HepG2 (cell line): ENCODE measurements at regions not wholly inside any gene's neighbourhood (a gene's known extent, or its start where the extent isn't known, plus 50 kb on each side); places are given as distances from the start of the nearest gene placed in this dataset.

Source experiments
- ATAC-seq: fragments of 200-7000 bp; cut with Tn5 transposase; 3 replicates; pipeline ENCODE4 v1.9.1; 2020; ENCODE audit warnings: mild to moderate bottlenecking, moderate library complexity
- BruUV-seq: library from RNA; stranded (reverse); fragments of 400-500 nt; replicated peaks from 2 replicates; lab custom pipeline; 2021; lab: Mats Ljungman, UMichigan
- CTCF ChIA-PET: fragments of 300-600 bp; formaldehyde crosslinking; extraction: SDS; loops from one replicate; lab custom pipeline; 2021; ENCODE audit warnings: low total read pairs, inconsistent platforms, low intra/inter-chr PET ratio; lab: Yijun Ruan, JAX
- POLR2A ChIA-PET: fragments of 350-600 bp; sonication (Branson Sonifier 250); formaldehyde crosslinking; loops from one replicate; lab custom pipeline; 2020; ENCODE audit warnings: antibody characterized with exemption, inconsistent platforms; lab: Yijun Ruan, JAX
- DNase-seq: peaks from one replicate; pipeline ENCODE4 v3.0.0-alpha.2; 2015; ENCODE audit warnings: low spot score
- FAIRE-seq: peaks from 3 replicates; lab custom pipeline; 2011; peaks lifted over from hg19 to GRCh38; lab: Jason Lieb, UNC
- H2AFZ ChIP-seq: one replicate; pipeline ENCODE4 v1.6.1; 2011; ENCODE audit warnings: low read length, inconsistent platforms
- H3K27ac ChIP-seq: fragments of 300-600 bp; 3 replicates; pipeline ENCODE4 v1.8.0; 2011; ENCODE audit warnings: mixed run types, mild to moderate bottlenecking, mixed read lengths, low read length, inconsistent platforms; ENCODE audit not compliant: insufficient read depth; ENCODE audit errors: extremely low read length
- H3K27me3 ChIP-seq, 2 experiments: fragments of 200-600 bp in 1 of 2; 2 replicates in 1 of 2; 3 replicates in 1 of 2; pipeline versions ENCODE4 v1.6.0 to v1.8.0; 2011; ENCODE audit warnings: low read length in 2 of 2, mild to moderate bottlenecking in 2 of 2, moderate library complexity in 2 of 2, inconsistent platforms in 1 of 2; ENCODE audit not compliant: insufficient read depth in 2 of 2, control insufficient read depth in 1 of 2
- H3K36me3 ChIP-seq, 2 experiments: fragments of 200-600 bp in 1 of 2; replicated peaks in 1 of 2; 2 replicates in 1 of 2; 3 replicates in 1 of 2; pipeline versions ENCODE4 v1.5.1 to v1.8.0; 2011; ENCODE audit warnings: low read length in 2 of 2, inconsistent platforms in 1 of 2; ENCODE audit not compliant: insufficient read depth in 2 of 2, control insufficient read depth in 1 of 2
- H3K4me1 ChIP-seq: 2 replicates; pipeline ENCODE4 v1.5.1; 2012; ENCODE audit warnings: low read length, inconsistent platforms; ENCODE audit not compliant: insufficient read depth
- H3K4me2 ChIP-seq: 2 replicates; pipeline ENCODE4 v1.6.0; 2011; ENCODE audit warnings: low read depth, low read length, inconsistent platforms
- H3K4me3 ChIP-seq, 3 experiments: fragments of 200-600 bp in 1 of 3; sonication (generic), shearing (Covaris generic) in 1 of 3; replicated peaks in 1 of 3; 2 replicates each; pipeline ENCODE4 v1.5.1; 2011 to 2016; ENCODE audit warnings: low read length in 3 of 3, inconsistent platforms in 2 of 3, low read depth in 2 of 3, mild to moderate bottlenecking in 2 of 3, control low read depth in 1 of 3, mixed read lengths in 1 of 3; ENCODE audit not compliant: insufficient read depth in 1 of 3
- H3K79me2 ChIP-seq: one replicate; pipeline ENCODE4 v1.6.1; 2011; ENCODE audit warnings: low read length, inconsistent platforms; ENCODE audit not compliant: insufficient read depth
- H3K9ac ChIP-seq: 2 replicates; pipeline ENCODE4 v1.6.0; 2011; ENCODE audit warnings: mild to moderate bottlenecking, low read depth, low read length, inconsistent platforms; ENCODE audit not compliant: insufficient read depth
- H3K9me3 ChIP-seq: 2 replicates; pipeline ENCODE4 v1.5.1; 2012; ENCODE audit warnings: mild to moderate bottlenecking, low read length
- H4K20me1 ChIP-seq: 2 replicates; pipeline ENCODE4 v1.6.0; 2011; ENCODE audit warnings: inconsistent platforms, mild to moderate bottlenecking, low read length, moderate library complexity; ENCODE audit not compliant: insufficient read depth
- AGO2 ChIP-seq: fragments of 200-400 bp; formaldehyde crosslinking; optimal IDR thresholded peaks from 2 replicates; pipeline ENCODE3; 2017; ENCODE audit warnings: mild to moderate bottlenecking, low read depth, low read length, moderate library complexity
- CBFB ChIP-seq: sonication (generic); formaldehyde crosslinking; IDR thresholded peaks from 2 replicates; pipeline ENCODE4 v1.4.0; 2020; ENCODE audit warnings: missing genetic modification reagents
- CSRNP1 ChIP-seq: sonication (generic); formaldehyde crosslinking; IDR thresholded peaks from 2 replicates; pipeline ENCODE4 v1.8.1; 2023; ENCODE audit warnings: mild to moderate bottlenecking, missing genetic modification reagents
- GATAD2A ChIP-seq: IDR thresholded peaks from 2 replicates; pipeline ENCODE4 v1.6.1; 2016
- KDM3A ChIP-seq: IDR thresholded peaks from 2 replicates; pipeline ENCODE4 v1.6.1; 2018; ENCODE audit warnings: low read depth, missing compliant biosample characterization
- MAFF ChIP-seq: IDR thresholded peaks from 2 replicates; pipeline ENCODE4 v1.6.1; 2011; ENCODE audit warnings: low read depth, low read length, improper control_type of control experiment
- MAFK ChIP-seq, 2 experiments: IDR thresholded peaks in 1 of 2; conservative IDR thresholded peaks in 1 of 2; 2 replicates each; pipeline ENCODE4 v1.6.1; 2011; ENCODE audit warnings: improper control_type of control experiment in 2 of 2, low read length in 2 of 2
- NR3C1 ChIP-seq: sonication (generic); formaldehyde crosslinking; IDR thresholded peaks from 2 replicates; pipeline ENCODE4 v1.4.0; 2020; ENCODE audit warnings: missing genetic modification reagents
- SMC3 ChIP-seq: IDR thresholded peaks from 2 replicates; pipeline ENCODE4 v1.6.1; 2011; ENCODE audit warnings: low read length, improper control_type of control experiment
- SNAI1 ChIP-seq: sonication (generic); formaldehyde crosslinking; IDR thresholded peaks from 2 replicates; pipeline ENCODE4 v1.5.0; 2020; ENCODE audit warnings: mild to moderate bottlenecking, missing genetic modification reagents, borderline replicate concordance
- TCF7 ChIP-seq: sonication (generic); IDR thresholded peaks from 2 replicates; pipeline ENCODE4 v1.6.1; 2016; ENCODE audit warnings: antibody characterized with exemption, low read depth
- ZFY ChIP-seq: sonication (generic); formaldehyde crosslinking; IDR thresholded peaks from 2 replicates; pipeline ENCODE4 v1.4.0; 2020; ENCODE audit warnings: missing genetic modification reagents
- ZNF543 ChIP-seq: sonication (generic); formaldehyde crosslinking; IDR thresholded peaks from 2 replicates; pipeline ENCODE4 v1.4.0; 2020; ENCODE audit warnings: mild to moderate bottlenecking, missing genetic modification reagents
- ZNF570 ChIP-seq: sonication (generic); formaldehyde crosslinking; IDR thresholded peaks from 2 replicates; pipeline ENCODE4 v1.4.0; 2020; ENCODE audit warnings: mild to moderate bottlenecking, missing genetic modification reagents, borderline replicate concordance
- WGBS: methylation state at CpG from one replicate; pipeline ENCODE4 v1.1.6; 2017; ENCODE audit warnings: low lambda C conversion rate; 5-methylcytosine and 5-hydroxymethylcytosine counted together
- in situ Hi-C: cut with HindIII; loops from 2 replicates; pipeline ENCODE4 v1.10.0; 2017; ENCODE audit warnings: low pct_unique_long_range_greater_than_20kb; ENCODE audit not compliant: extremely low pct_ligation_motif_present
- intact Hi-C: fragments of 100-400 bp; cut with micrococcal nuclease; formaldehyde crosslinking; loops from one replicate; pipeline ENCODE4 v1.10.0; 2022; ENCODE audit not compliant: unreplicated experiment
- TF ChIP-seq, protein P1 (sequence below): IDR thresholded peaks from 2 replicates; pipeline ENCODE4 v1.6.1; 2016; ENCODE audit warnings: missing genetic modification reagents, missing compliant biosample characterization

DNA sequence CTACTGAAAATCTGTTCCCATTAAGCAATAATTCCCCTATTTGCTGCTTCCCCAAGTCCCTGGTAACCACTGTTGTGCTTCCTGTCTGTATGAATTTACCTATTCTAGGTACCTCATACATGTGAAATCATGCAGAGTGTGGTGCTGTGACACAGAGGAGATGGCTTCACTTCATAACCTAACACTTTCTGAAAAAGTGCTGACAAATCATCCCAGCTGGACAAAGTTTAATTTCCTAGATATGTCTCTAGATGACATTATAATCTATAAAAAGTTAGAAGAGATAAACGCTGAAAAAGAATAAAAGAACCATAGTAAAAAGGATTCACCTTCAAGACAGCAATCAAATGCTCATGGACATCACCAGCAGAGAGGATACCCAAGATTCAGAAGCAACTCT is 277.9 kb downstream of the SKIDA1 start:
- POLR2A ChIA-PET, result no interaction called here
- Histone ChIP-seq H4K20me1 (no peaks in the 10 kb centered on the region), H2AFZ (no peak overlapping the region), H3K27me3 (peaks cover 0 to 10% of the 10 kb centered on the region in 2 experiments; a peak in 1 of 5 replicates), H3K4me2 (no peak overlapping the region), H3K36me3 (no peaks in the 10 kb centered on the region), H3K4me1 (no peaks in the 10 kb centered on the region), H3K4me3 (no peak overlapping the region), H3K79me2 (no peaks in the 10 kb centered on the region), H3K27ac (no peak overlapping the region), H3K9me3 (no peaks in the 10 kb centered on the region), H3K9ac (no peak overlapping the region)
- intact Hi-C loops, result no loop called here
- WGBS, result 2% methylated on average over 1 of the region's 1 CpG
- in situ Hi-C loops, result no loop called here
- ATAC-seq, result no peak
- no TSS peak for BruUV-seq
- TF ChIP-seq CBFB (CRISPR knock-in tag), result no peak
- TF ChIP-seq ZFY (CRISPR knock-in tag), result no peak
- no peak for TF ChIP-seq CSRNP1 (CRISPR knock-in tag)
- no peak for TF ChIP-seq NR3C1 (CRISPR knock-in tag)
- no peak for TF ChIP-seq ZNF543
- TF ChIP-seq AGO2, result no peak
- 0 out of 2 replicates have a peak, but pooled peaks have one; percentile 7 for TF ChIP-seq MAFF
- no peak for TF ChIP-seq GATAD2A (CRISPR knock-in tag)
- TF ChIP-seq KDM3A, result no peak
- peak in 1 of 2 experiments; percentile 68; a peak in 3 of 4 replicates for TF ChIP-seq MAFK (conservative IDR thresholded peaks at IDR 0.05 in 1 of 2, IDR thresholded peaks at IDR 0.05 in 1 of 2; ENCODE audit: low read length in 2 of 2)
- no peak for TF ChIP-seq SMC3
- TF ChIP-seq, protein P1, sequence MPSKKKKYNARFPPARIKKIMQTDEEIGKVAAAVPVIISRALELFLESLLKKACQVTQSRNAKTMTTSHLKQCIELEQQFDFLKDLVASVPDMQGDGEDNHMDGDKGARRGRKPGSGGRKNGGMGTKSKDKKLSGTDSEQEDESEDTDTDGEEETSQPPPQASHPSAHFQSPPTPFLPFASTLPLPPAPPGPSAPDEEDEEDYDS (CRISPR knock-in tag), result no peak
- no peak for TF ChIP-seq ZNF570 (CRISPR knock-in tag)
- no peak for TF ChIP-seq SNAI1 (CRISPR knock-in tag)
- no peak for TF ChIP-seq TCF7
- CTCF ChIA-PET, result no interaction called here
- DNase-seq, result no peak
- FAIRE-seq, result no peak
